HK-2 (cell line): ENCODE measurements at regions not wholly inside any gene's neighbourhood (a gene's known extent, or its start where the extent isn't known, plus 50 kb on each side); places are given as distances from the start of the nearest gene placed in this dataset.

ENCODE experiments used
- DNase-seq: peaks from one replicate; pipeline ENCODE4 v3.0.0-alpha.2; 2018; ENCODE audit not compliant: unreplicated experiment

- no peak for DNase-seq
These were observed 399.2 kb downstream of the NLGN4X start for GRCh38 chrX:5829469-5829868.

GRCh38 chrX:5829060-5829459 is 399.6 kb downstream of the NLGN4X start:
- DNase-seq: no peak

- DNase-seq: no peak
These were observed 404.8 kb downstream of the NLGN4X start for GRCh38 chrX:5823903-5824302.

GRCh38 chrX:5810636-5811035 is 418.0 kb downstream of the NLGN4X start:
- DNase-seq: no peak

GRCh38 chrX:5807181-5807580 is 421.5 kb downstream of the NLGN4X start:
- no peak for DNase-seq

GRCh38 chrX:5802391-5802790 is 426.3 kb downstream of the NLGN4X start:
- DNase-seq: no peak

- DNase-seq: no peak
These were observed 436.9 kb downstream of the NLGN4X start for GRCh38 chrX:5791721-5792120.

- no peak for DNase-seq
These were observed 439.8 kb downstream of the NLGN4X start for GRCh38 chrX:5788910-5789309.

GRCh38 chrX:5780821-5781220 is 447.8 kb downstream of the NLGN4X start:
- no peak for DNase-seq

- no peak for DNase-seq
These were observed 452.7 kb downstream of the NLGN4X start for GRCh38 chrX:5775846-5776430.

GRCh38 chrX:5774446-5774845 is 454.2 kb downstream of the NLGN4X start:
- no peak for DNase-seq

- no peak for DNase-seq
These were observed 457.2 kb downstream of the NLGN4X start for GRCh38 chrX:5771441-5771840.

- DNase-seq: no peak
These were observed 472.1 kb downstream of the NLGN4X start for GRCh38 chrX:5756616-5757015.

- no peak for DNase-seq
These were observed 475.4 kb downstream of the NLGN4X start for GRCh38 chrX:5753291-5753690.

GRCh38 chrX:5752831-5753230 is 475.8 kb downstream of the NLGN4X start:
- no peak for DNase-seq

- no peak for DNase-seq
These were observed 480.0 kb downstream of the NLGN4X start for GRCh38 chrX:5748586-5749150.

GRCh38 chrX:5746231-5746630 is 482.4 kb downstream of the NLGN4X start:
- no peak for DNase-seq

- DNase-seq: no peak
These were observed 495.2 kb downstream of the NLGN4X start for GRCh38 chrX:5733501-5733900.

- DNase-seq: no peak
These were observed 498.1 kb downstream of the NLGN4X start for GRCh38 chrX:5730556-5730955.

- peak; percentile 4 for DNase-seq
These were observed 502.4 kb downstream of the NLGN4X start for GRCh38 chrX:5726224-5726623.

- no peak for DNase-seq
These were observed 504.5 kb downstream of the NLGN4X start for GRCh38 chrX:5724123-5724522.

- no peak for DNase-seq
These were observed 510.0 kb downstream of the NLGN4X start for GRCh38 chrX:5718651-5719050.

- DNase-seq: no peak
These were observed 512.0 kb downstream of the NLGN4X start for GRCh38 chrX:5716666-5717065.

GRCh38 chrX:5708251-5708650 is 520.4 kb downstream of the NLGN4X start:
- DNase-seq: no peak
